ENCODE measurements at regions not wholly inside any gene's neighbourhood (a gene's known extent, or its start where the extent isn't known, plus 50 kb on each side); places are given as distances from the start of the nearest gene placed in this dataset.

- DNase-seq (ENCODE audit: insufficient read length, low spot score) (no peak), FAIRE-seq (no peak)
- TF ChIP-seq CTCF (IDR thresholded peaks at IDR 0.05; ENCODE audit: insufficient read depth, missing control alignments), result no peak
Observed at GRCh38 chr20:55394592-55394991, 610.7 kb downstream of the CBLN4 start.

GRCh38 chr20:55390791-55391190, 614.5 kb downstream of the CBLN4 start:
- TF ChIP-seq CTCF (IDR thresholded peaks at IDR 0.05; ENCODE audit: insufficient read depth, missing control alignments), result no peak
- no peak for FAIRE-seq
- DNase-seq (ENCODE audit: insufficient read length, low spot score), result no peak

- DNase-seq (ENCODE audit: insufficient read length, low spot score) (no peak), FAIRE-seq (no peak)
- no peak for TF ChIP-seq CTCF (IDR thresholded peaks at IDR 0.05; ENCODE audit: insufficient read depth, missing control alignments)
Observed at GRCh38 chr20:55386686-55387085, 618.6 kb downstream of the CBLN4 start.

GRCh38 chr20:55375920-55376319, 629.4 kb downstream of the CBLN4 start:
- no peak for DNase-seq (ENCODE audit: insufficient read length, low spot score)
- no peak for FAIRE-seq
- TF ChIP-seq CTCF (IDR thresholded peaks at IDR 0.05; ENCODE audit: insufficient read depth, missing control alignments), result no peak

- TF ChIP-seq CTCF (IDR thresholded peaks at IDR 0.05; ENCODE audit: insufficient read depth, missing control alignments), result no peak
- FAIRE-seq (no peak), DNase-seq (ENCODE audit: insufficient read length, low spot score) (no peak)
Observed at GRCh38 chr20:55365745-55366144, 639.6 kb downstream of the CBLN4 start.

GRCh38 chr20:55360895-55361294, 644.4 kb downstream of the CBLN4 start:
- no peak for TF ChIP-seq CTCF (IDR thresholded peaks at IDR 0.05; ENCODE audit: insufficient read depth, missing control alignments)
- DNase-seq (ENCODE audit: insufficient read length, low spot score) (no peak), FAIRE-seq (no peak)

- TF ChIP-seq CTCF (IDR thresholded peaks at IDR 0.05; ENCODE audit: insufficient read depth, missing control alignments), result no peak
- no peak for FAIRE-seq
- DNase-seq (ENCODE audit: insufficient read length, low spot score), result no peak
Observed at GRCh38 chr20:55354720-55355119, 650.6 kb downstream of the CBLN4 start.

All from D721Med (cell line).